Motor neuron (in vitro differentiated cells): ENCODE measurements at regions not wholly inside any gene's neighbourhood (a gene's known extent, or its start where the extent isn't known, plus 50 kb on each side); places are given as distances from the start of the nearest gene placed in this dataset.

Experiments
- ATAC-seq, 8 experiments: fragments of 200-7000 bp; cut with Tn5 transposase; replicated peaks in 6 of 8; 2 replicates each; pipeline ENCODE4 v1.8.0; 2021; ENCODE audit warnings: mild to moderate bottlenecking in 8 of 8, moderate library complexity in 8 of 8
- H3K27ac ChIP-seq, 2 donors: fragments of 250-450 bp; sonication (Bioruptor Pico); 2 replicates each; pipeline ENCODE4 v1.9.0; 2021; ENCODE audit warnings: antibody characterized with exemption in 2 of 2, mild to moderate bottlenecking in 2 of 2, moderate library complexity in 1 of 2
- H3K4me1 ChIP-seq, 2 donors: fragments of 250-450 bp; sonication (Bioruptor Pico); replicated peaks in 1 of 2; 2 replicates each; pipeline ENCODE4 v1.6.1; 2021; ENCODE audit warnings: antibody characterized with exemption in 2 of 2, mild to moderate bottlenecking in 2 of 2, moderate library complexity in 1 of 2
- H3K4me3 ChIP-seq, 5 donors: fragments of 250-450 bp; sonication (Bioruptor Pico); 2 replicates each; pipeline ENCODE4 v1.9.0; 2021; ENCODE audit warnings: antibody characterized with exemption in 5 of 5, mild to moderate bottlenecking in 5 of 5, moderate library complexity in 4 of 5
- WGBS, 10 experiments: fragments of 450-650 bp; shearing (Covaris generic); methylation state at CpG; one replicate each; pipeline ENCODE4 v1.0.0; 2022; 5-methylcytosine and 5-hydroxymethylcytosine counted together
- in situ Hi-C, 9 experiments: fragments of 400-800 bp; cut with MboI; loops; one replicate each; pipeline ENCODE4 v1.15.0; 2021; ENCODE audit warnings: low sequenced_read_pairs in 9 of 9, low pct_unique_long_range_greater_than_20kb in 2 of 9; ENCODE audit not compliant: unreplicated experiment in 9 of 9

GRCh38 chr9:89655990-89656657 lies 51.3 kb downstream of the GADD45G start:
- in situ Hi-C loops, result no loop called here
- H3K27ac ChIP-seq, result no peak overlapping the region
- no peak overlapping the region for H3K4me3 ChIP-seq
- peaks cover 14 to 19% of the 10 kb centered on the region in 2 donors for H3K4me1 ChIP-seq
- 36 to 95% (median 66%) methylated on average over 3 to 18 of the region's 18 CpGs; no CpG with 5 or more reads in 4 of the 10 experiments for whole genome bisulfite sequencing, 10 experiments
- peak in 3 of 8 experiments; percentile 21 to 32 (median 23) for ATAC-seq

DNA sequence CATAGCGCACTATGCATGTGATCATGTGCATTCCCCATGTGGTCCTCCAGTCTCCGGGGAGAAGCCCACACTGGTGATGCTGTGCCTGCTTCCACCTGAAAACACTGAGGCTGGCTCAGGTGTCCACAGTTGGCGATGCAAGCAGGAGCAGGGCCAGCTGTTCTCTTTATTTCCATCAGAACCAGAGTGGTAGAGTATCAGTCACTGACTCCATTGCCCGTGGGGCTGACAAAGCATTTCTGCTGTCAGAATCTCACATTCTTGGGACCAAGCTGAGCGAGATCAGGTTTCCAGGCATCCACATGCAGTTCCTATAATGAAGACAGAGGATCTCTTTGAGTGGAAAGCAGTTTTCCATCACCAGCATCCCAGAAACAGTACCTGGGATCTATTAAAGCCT lies 52.5 kb downstream of the GADD45G start:
- H3K27ac ChIP-seq, result no peak overlapping the region
- H3K4me1 ChIP-seq, result peaks cover 23 to 28% of the 10 kb centered on the region in 2 donors
- in situ Hi-C loops, result no loop called here
- H3K4me3 ChIP-seq, result no peak overlapping the region
- WGBS, 10 experiments, result 0 to 93% (median 70%) methylated on average over 1 to 3 of the region's 5 CpGs; no CpG with 5 or more reads in 2 of the 10 experiments
- no peak for ATAC-seq

DNA sequence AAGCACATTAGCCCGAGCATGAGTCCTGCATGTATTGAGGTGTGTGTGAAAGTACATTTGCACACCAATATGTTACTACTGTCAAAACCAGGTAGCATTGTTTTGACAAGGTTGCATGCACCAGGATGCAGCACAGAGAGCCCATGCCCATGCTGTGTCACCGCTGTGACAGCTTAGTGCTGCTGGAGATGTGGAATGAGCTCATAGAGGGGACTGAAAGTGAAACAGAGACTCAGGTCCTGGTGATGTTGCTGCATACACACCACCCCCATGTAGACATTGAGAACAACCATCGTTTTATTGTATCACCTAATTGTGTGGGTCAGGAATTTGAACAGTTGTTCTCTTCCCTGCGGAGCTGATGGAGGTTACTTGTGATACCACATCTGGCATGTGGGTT lies 53.0 kb downstream of the GADD45G start:
- Histone ChIP-seq H3K27ac (no peak overlapping the region), H3K4me3 (no peak overlapping the region), H3K4me1 (peaks cover 28 to 33% of the 10 kb centered on the region in 2 donors)
- 7 to 82% (median 78%) methylated on average over 1 to 3 of the region's 4 CpGs; no CpG with 5 or more reads in 5 of the 10 experiments for WGBS, 10 experiments
- ATAC-seq, result peak in 1 of 8 experiments; percentile 5
- in situ Hi-C loops, result no loop called here

DNA sequence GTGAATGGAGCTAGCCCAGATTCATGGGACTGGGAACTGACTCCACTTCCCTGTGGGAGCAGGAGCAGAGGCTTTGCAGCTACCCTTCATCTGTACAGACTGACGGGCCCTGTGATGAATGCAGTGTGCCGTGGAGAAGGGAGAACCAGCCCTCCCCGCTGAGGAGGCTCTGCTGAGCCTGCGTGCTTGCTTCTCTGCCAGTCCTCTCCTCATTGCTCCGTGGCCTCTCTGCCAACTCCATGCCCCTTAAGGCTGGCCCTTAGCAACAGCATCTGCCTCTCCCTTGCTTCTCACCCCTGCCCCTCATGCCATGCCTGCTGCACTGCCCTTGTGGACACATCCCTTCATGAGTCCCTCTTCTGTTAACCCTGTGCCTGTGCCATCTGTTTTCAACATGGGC lies 53.6 kb downstream of the GADD45G start:
- H3K4me3 ChIP-seq, result no peak overlapping the region
- H3K4me1 ChIP-seq, result peaks cover 33 to 39% of the 10 kb centered on the region in 2 donors
- in situ Hi-C loops, result no loop called here
- H3K27ac ChIP-seq, result no peak overlapping the region
- 20 to 83% (median 65%) methylated on average over 1 to 4 of the region's 5 CpGs; no CpG with 5 or more reads in 6 of the 10 experiments for WGBS, 10 experiments
- no peak for ATAC-seq

DNA sequence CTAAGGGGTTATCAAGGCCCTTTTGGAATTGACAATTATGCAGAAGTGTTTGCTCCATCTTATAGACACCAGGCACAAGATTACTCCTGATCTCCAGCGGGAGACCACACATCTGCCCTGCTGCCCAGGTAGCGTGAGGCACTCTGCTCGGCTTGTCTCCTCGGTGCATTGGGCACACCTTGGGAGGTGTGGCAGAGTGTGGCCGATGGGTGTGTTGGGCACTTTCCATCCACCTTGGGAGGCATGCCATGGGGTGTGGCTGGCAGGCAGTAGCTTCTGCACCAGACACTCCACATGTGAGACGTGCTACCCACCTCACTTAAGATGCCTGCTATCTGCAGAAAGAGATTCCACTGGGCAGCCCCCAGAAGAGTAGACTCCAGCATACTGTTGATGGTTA lies 54.1 kb downstream of the GADD45G start:
- H3K4me3 ChIP-seq, result no peak overlapping the region
- WGBS, 10 experiments, result 28% methylated on average over 5 of the region's 6 CpGs; no CpG with 5 or more reads in 9 of the 10 experiments
- no peak for ATAC-seq
- in situ Hi-C loops, result no loop called here
- H3K27ac ChIP-seq, result no peak overlapping the region
- peaks cover 33 to 39% of the 10 kb centered on the region in 2 donors for H3K4me1 ChIP-seq

GRCh38 chr9:89659473-89659872 lies 54.7 kb downstream of the GADD45G start:
- H3K27ac ChIP-seq, result no peak overlapping the region
- in situ Hi-C loops, result no loop called here
- ATAC-seq, result no peak
- H3K4me3 ChIP-seq, result no peak overlapping the region
- WGBS, 10 experiments, result 51 to 100% (median 80%) methylated on average over 1 to 5 of the region's 9 CpGs; no CpG with 5 or more reads in 5 of the 10 experiments
- H3K4me1 ChIP-seq, result peaks cover 33 to 39% of the 10 kb centered on the region in 2 donors

DNA sequence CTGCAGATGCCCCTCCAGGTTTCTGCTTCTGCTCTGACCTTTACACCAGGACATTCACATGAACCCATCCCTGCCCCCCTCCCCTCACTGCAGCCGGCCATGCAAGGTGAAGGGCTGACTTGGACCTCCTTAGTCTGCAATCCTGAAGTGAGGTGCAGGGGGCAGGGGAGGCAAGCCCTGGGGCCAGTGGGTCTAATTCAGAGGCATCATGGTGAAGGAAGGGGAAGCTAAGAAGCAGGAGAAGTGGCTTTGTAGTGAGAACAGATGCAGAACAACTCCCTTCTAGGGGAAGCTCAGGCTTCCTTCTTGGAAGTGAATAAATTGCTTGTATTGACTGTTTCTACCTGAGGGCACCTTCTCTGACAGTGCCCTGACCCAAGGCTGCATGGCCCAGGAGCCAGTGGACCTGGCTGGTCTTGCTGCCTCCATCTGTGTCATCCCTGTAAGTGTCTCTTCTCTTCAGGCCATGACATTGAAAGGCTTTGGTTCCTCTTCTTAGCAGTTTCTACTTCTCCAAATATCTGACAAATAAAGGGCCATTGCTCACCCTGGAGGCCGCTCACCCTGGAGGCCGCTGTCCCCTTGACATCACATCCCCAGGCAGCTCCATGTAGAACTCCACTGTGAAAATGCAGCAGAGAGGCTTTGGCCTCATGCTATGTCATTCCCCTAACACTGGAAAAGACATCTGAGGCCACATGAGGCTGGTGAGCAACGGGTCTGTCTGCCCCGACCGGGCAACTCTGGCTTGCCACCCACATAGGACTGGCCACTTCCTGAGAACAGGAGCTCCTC lies 55.3 kb downstream of the GADD45G start:
- no peak overlapping the region for H3K4me3 ChIP-seq
- no peak for ATAC-seq
- WGBS, 10 experiments, result 100% methylated on average over 2 of the region's 6 CpGs; no CpG with 5 or more reads in 9 of the 10 experiments
- in situ Hi-C loops, result no loop called here
- H3K4me1 ChIP-seq, result peaks cover 32 to 39% of the 10 kb centered on the region in 2 donors
- H3K27ac ChIP-seq, result no peak overlapping the region

GRCh38 chr9:89661391-89661949 lies 56.7 kb downstream of the GADD45G start:
- Histone ChIP-seq H3K27ac (peak overlapping the region; percentile 73 to 75), H3K4me1 (peaks cover 28 to 36% of the 10 kb centered on the region in 2 donors), H3K4me3 (no peak overlapping the region)
- peak in 7 of 8 experiments; percentile 26 to 85 (median 52) for ATAC-seq
- in situ Hi-C loops, result no loop called here
- 0 to 51% (median 39%) methylated on average over 1 to 9 of the region's 13 CpGs; no CpG with 5 or more reads in 2 of the 10 experiments for WGBS, 10 experiments

GRCh38 chr9:89661956-89662717 lies 57.3 kb downstream of the GADD45G start:
- 0 to 38% (median 16%) methylated on average over 2 to 12 of the region's 21 CpGs; no CpG with 5 or more reads in 4 of the 10 experiments for WGBS, 10 experiments
- Histone ChIP-seq H3K4me3 (no peak overlapping the region), H3K27ac (peak overlapping the region; percentile 80 to 83), H3K4me1 (peaks cover 27 to 32% of the 10 kb centered on the region in 2 donors)
- in situ Hi-C loops, result no loop called here
- peak; percentile 96 to 100 (median 97) for ATAC-seq

DNA sequence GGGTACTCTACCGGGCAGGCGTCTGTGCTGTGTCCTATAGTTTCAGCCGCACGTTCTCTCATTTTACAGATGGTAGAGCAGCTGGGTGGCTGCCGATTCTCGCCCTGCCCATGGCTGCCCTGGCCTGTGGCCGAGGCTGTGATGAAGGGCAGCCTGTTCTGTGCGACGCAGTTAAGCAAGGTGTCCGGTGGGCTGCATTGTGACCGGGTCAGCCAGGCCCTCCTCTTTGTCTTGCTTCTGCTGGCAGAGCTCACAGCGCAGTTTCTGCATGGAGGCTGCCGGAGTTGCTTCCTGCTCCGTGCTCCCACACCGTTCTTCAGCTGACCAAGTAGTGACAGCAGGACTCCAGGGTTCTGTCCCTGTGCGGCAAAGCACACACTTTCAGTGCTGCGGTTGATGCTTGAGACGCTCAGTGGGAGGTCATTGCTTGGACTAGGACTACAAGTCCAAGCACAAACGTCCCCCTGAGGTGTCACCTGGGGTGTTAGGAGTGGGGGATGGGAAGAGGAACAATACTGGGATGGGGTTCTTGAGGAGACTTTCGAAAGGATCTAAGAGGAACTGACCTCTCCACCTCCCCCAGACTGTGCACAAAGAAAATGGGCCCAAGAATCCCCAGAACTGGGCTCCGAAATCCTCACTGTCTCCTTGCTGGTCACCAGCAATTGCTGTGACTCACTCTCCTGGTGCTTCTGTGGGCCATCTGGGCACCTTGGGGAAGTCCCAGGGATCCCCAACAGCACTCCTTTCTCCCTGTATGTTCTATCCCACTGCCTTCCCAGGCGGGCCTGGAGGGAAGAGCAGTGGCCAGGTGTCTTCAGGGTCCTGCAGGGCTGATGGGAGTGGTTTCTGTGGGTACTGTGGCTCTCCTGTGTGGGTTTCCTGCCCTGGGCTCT lies 58.2 kb downstream of the GADD45G start:
- WGBS, 10 experiments, result 50 to 100% (median 69%) methylated on average over 1 to 4 of the region's 22 CpGs; no CpG with 5 or more reads in 5 of the 10 experiments
- in situ Hi-C loops, result no loop called here
- peak in 1 of 8 experiments; percentile 0 for ATAC-seq
- peak overlapping the region; percentile 80 to 83 for H3K27ac ChIP-seq
- H3K4me3 ChIP-seq, result no peak overlapping the region
- peaks cover 26 to 33% of the 10 kb centered on the region in 2 donors for H3K4me1 ChIP-seq

- WGBS, 10 experiments, result 0 to 95% (median 87%) methylated on average over 1 to 3 of the region's 3 CpGs; no CpG with 5 or more reads in 2 of the 10 experiments
- Histone ChIP-seq H3K27ac (no peak overlapping the region), H3K4me3 (no peak overlapping the region), H3K4me1 (peaks cover 32 to 39% of the 10 kb centered on the region in 2 donors)
- ATAC-seq, result no peak
- in situ Hi-C loops, result no loop called here
Measured at GRCh38 chr9:89663614-89663970, 58.8 kb downstream of the GADD45G start.

GRCh38 chr9:89664010-89664409 lies 59.2 kb downstream of the GADD45G start:
- H3K4me1 ChIP-seq, result peaks cover 36 to 44% of the 10 kb centered on the region in 2 donors
- no peak for ATAC-seq
- H3K4me3 ChIP-seq, result no peak overlapping the region
- no peak overlapping the region for H3K27ac ChIP-seq
- 50 to 100% (median 67%) methylated on average over 1 to 4 of the region's 4 CpGs; no CpG with 5 or more reads in 5 of the 10 experiments for WGBS, 10 experiments
- in situ Hi-C loops, result no loop called here
